ENCODE measurements at regions not wholly inside any gene's neighbourhood (a gene's known extent, or its start where the extent isn't known, plus 50 kb on each side); places are given as distances from the start of the nearest gene placed in this dataset.

DNA sequence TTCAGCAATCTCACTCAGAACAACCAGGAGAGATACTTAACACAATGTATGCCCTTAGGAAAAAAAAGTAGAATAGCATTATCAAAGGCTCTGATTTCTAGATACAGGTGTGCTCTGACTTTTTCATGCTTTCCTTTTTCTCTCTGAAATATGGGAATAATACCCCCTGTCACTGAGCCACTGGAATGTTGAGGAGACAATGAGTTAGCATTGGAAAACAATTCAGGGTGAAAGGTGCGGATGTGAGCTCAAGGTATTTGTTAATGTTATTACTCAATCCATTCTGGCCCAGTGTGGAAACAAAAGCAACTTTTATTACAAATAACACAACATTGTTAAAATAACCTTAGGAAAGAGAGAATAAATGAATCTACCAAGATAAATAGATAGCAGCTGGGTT lies 228.0 kb downstream of the IKZF2 start:
- H3K9me3 ChIP-seq (ENCODE audit: control insufficient read depth, insufficient read depth, low read depth, low read length), result no peaks in the 10 kb centered on the region
- no peaks in the 10 kb centered on the region for H3K4me1 ChIP-seq (ENCODE audit: control insufficient read depth, insufficient read depth, low read length)
- H3K4me3 ChIP-seq (ENCODE audit: low read depth, low read length), result no peak overlapping the region
- TF ChIP-seq ZNF211 (tag by site-specific recombination; IDR thresholded peaks at IDR 0.05; ENCODE audit: low read depth), result no peak
- TF ChIP-seq, protein P1, sequence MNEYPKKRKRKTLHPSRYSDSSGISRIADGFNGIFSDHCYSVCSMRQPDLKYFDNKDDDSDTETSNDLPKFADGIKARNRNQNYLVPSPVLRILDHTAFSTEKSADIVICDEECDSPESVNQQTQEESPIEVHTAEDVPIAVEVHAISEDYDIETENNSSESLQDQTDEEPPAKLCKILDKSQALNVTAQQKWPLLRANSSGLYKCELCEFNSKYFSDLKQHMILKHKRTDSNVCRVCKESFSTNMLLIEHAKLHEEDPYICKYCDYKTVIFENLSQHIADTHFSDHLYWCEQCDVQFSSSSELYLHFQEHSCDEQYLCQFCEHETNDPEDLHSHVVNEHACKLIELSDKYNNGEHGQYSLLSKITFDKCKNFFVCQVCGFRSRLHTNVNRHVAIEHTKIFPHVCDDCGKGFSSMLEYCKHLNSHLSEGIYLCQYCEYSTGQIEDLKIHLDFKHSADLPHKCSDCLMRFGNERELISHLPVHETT (tag by site-specific recombination; IDR thresholded peaks at IDR 0.05), result no peak
- TF ChIP-seq ZNF133 (tag by site-specific recombination; IDR thresholded peaks at IDR 0.05), result no peak
- no peak for TF ChIP-seq ZNF184 (tag by site-specific recombination; IDR thresholded peaks at IDR 0.05)
- POLR2A ChIA-PET, result no interaction called here
- no peaks in the 10 kb centered on the region for H3K36me3 ChIP-seq (ENCODE audit: control insufficient read depth in 2 of 2, insufficient read depth in 1 of 2, low read length in 2 of 2)
- CTCF ChIA-PET, result no interaction called here
- no peak overlapping the region for H3K27ac ChIP-seq (ENCODE audit: extremely low read depth, low read depth, low read length)

DNA sequence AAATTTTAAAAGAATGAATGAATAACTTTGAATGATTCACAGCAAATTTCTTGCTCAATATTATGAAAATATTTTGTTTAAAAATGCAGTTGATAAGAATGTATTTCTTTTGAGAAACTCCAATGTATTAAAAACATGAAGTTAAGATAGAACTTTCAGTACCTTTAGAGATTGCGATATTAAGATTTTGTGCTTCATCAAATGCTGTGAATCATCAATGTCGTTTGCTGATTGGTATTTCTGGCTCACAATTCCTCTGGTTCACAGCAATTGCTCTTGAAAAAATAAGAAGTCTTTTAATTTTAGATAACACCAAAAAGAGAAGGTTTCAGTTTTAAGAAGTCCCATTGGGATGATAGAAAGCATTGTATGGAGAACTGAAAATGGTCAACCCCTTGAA lies 228.7 kb downstream of the IKZF2 start:
- Histone ChIP-seq H3K4me1 (ENCODE audit: control insufficient read depth, insufficient read depth, low read length) (no peaks in the 10 kb centered on the region), H3K4me3 (ENCODE audit: low read depth, low read length) (no peak overlapping the region), H3K27ac (ENCODE audit: extremely low read depth, low read depth, low read length) (no peak overlapping the region), H3K36me3 (ENCODE audit: control insufficient read depth in 2 of 2, insufficient read depth in 1 of 2, low read length in 2 of 2) (no peaks in the 10 kb centered on the region), H3K9me3 (ENCODE audit: control insufficient read depth, insufficient read depth, low read depth, low read length) (no peaks in the 10 kb centered on the region)
- POLR2A ChIA-PET, result no interaction called here
- CTCF ChIA-PET, result no interaction called here
- no peak for TF ChIP-seq GLIS1 (tag by site-specific recombination; IDR thresholded peaks at IDR 0.05)
- TF ChIP-seq KLF7 (tag by site-specific recombination; IDR thresholded peaks at IDR 0.05; ENCODE audit: borderline replicate concordance), result no peak
- TF ChIP-seq, protein P2, sequence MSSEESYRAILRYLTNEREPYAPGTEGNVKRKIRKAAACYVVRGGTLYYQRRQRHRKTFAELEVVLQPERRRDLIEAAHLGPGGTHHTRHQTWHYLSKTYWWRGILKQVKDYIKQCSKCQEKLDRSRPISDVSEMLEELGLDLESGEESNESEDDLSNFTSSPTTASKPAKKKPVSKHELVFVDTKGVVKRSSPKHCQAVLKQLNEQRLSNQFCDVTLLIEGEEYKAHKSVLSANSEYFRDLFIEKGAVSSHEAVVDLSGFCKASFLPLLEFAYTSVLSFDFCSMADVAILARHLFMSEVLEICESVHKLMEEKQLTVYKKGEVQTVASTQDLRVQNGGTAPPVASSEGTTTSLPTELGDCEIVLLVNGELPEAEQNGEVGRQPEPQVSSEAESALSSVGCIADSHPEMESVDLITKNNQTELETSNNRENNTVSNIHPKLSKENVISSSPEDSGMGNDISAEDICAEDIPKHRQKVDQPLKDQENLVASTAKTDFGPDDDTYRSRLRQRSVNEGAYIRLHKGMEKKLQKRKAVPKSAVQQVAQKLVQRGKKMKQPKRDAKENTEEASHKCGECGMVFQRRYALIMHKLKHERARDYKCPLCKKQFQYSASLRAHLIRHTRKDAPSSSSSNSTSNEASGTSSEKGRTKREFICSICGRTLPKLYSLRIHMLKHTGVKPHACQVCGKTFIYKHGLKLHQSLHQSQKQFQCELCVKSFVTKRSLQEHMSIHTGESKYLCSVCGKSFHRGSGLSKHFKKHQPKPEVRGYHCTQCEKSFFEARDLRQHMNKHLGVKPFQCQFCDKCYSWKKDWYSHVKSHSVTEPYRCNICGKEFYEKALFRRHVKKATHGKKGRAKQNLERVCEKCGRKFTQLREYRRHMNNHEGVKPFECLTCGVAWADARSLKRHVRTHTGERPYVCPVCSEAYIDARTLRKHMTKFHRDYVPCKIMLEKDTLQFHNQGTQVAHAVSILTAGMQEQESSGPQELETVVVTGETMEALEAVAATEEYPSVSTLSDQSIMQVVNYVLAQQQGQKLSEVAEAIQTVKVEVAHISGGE (tag by site-specific recombination; conservative IDR thresholded peaks at IDR 0.05; ENCODE audit: low read depth), result no peak
- no peak for TF ChIP-seq YY2 (tag by site-specific recombination; IDR thresholded peaks at IDR 0.05)

DNA sequence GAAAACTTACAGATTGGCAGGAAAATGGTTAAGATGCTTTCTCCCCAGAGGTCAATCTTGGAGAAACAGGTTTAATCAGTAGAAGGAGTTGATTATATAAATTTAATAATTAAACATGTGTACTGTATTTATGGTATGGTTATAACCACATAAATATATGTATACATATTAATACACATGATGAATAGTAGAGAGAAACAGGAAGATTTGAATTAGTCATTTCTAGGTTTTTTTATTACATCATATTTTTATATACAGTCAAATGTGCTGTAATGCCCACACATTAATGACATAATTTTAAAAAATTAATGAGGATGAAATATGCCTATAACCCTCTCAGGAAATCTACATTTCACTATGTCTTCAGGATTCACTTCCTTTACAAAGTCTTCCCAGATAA lies 229.7 kb downstream of the IKZF2 start:
- H3K4me3 ChIP-seq (ENCODE audit: low read depth, low read length), result no peak overlapping the region
- no peaks in the 10 kb centered on the region for H3K36me3 ChIP-seq (ENCODE audit: control insufficient read depth in 2 of 2, insufficient read depth in 1 of 2, low read length in 2 of 2)
- H3K27ac ChIP-seq (ENCODE audit: extremely low read depth, low read depth, low read length), result no peak overlapping the region
- POLR2A ChIA-PET, result no interaction called here
- TF ChIP-seq, protein P3, sequence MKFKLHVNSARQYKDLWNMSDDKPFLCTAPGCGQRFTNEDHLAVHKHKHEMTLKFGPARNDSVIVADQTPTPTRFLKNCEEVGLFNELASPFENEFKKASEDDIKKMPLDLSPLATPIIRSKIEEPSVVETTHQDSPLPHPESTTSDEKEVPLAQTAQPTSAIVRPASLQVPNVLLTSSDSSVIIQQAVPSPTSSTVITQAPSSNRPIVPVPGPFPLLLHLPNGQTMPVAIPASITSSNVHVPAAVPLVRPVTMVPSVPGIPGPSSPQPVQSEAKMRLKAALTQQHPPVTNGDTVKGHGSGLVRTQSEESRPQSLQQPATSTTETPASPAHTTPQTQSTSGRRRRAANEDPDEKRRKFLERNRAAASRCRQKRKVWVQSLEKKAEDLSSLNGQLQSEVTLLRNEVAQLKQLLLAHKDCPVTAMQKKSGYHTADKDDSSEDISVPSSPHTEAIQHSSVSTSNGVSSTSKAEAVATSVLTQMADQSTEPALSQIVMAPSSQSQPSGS (tag by site-specific recombination; IDR thresholded peaks at IDR 0.05; ENCODE audit: low read depth), result 0 out of 2 replicates have a peak, but pooled peaks have one; percentile 16
- no peak for TF ChIP-seq ZNF555 (tag by site-specific recombination; conservative IDR thresholded peaks at IDR 0.05)
- no peaks in the 10 kb centered on the region for H3K4me1 ChIP-seq (ENCODE audit: control insufficient read depth, insufficient read depth, low read length)
- CTCF ChIA-PET, result no interaction called here
- H3K9me3 ChIP-seq (ENCODE audit: control insufficient read depth, insufficient read depth, low read depth, low read length), result no peaks in the 10 kb centered on the region

DNA sequence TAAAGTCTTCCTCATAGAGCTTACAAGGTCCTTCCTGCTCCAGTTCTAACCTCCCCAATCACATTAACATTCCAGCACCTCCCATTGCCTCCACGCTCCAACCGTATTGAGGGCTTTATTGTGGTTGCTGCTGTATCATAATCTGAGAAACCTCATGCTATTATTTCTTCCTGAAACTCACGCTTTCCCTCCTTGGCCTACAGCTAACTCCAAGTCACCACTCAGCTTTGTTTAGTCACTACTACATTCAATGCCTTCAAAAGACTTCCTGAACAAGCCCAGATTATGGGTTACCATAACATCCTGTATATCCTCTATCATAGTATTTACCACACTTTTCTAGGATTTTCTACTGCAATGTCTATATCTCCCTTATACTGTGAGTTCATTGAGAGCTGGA lies 230.4 kb downstream of the IKZF2 start:
- no peaks in the 10 kb centered on the region for H3K4me1 ChIP-seq (ENCODE audit: control insufficient read depth, insufficient read depth, low read length)
- H3K9me3 ChIP-seq (ENCODE audit: control insufficient read depth, insufficient read depth, low read depth, low read length), result no peaks in the 10 kb centered on the region
- ChIA-PET POLR2A (no interaction called here), CTCF (no interaction called here)
- no peak overlapping the region for H3K27ac ChIP-seq (ENCODE audit: extremely low read depth, low read depth, low read length)
- H3K36me3 ChIP-seq (ENCODE audit: control insufficient read depth in 2 of 2, insufficient read depth in 1 of 2, low read length in 2 of 2), result no peaks in the 10 kb centered on the region
- H3K4me3 ChIP-seq (ENCODE audit: low read depth, low read length), result no peak overlapping the region
- TF ChIP-seq ZNF146 (tag by site-specific recombination; IDR thresholded peaks at IDR 0.05) (no peak), ZNF76 (tag by site-specific recombination; IDR thresholded peaks at IDR 0.05; ENCODE audit: borderline replicate concordance, low read depth) (no peak), ZNF701 (tag by site-specific recombination; IDR thresholded peaks at IDR 0.05) (no peak), KLF8 (tag by site-specific recombination; IDR thresholded peaks at IDR 0.05) (no peak), OSR2 (tag by site-specific recombination; IDR thresholded peaks at IDR 0.05) (no peak)
- TF ChIP-seq, protein P4, sequence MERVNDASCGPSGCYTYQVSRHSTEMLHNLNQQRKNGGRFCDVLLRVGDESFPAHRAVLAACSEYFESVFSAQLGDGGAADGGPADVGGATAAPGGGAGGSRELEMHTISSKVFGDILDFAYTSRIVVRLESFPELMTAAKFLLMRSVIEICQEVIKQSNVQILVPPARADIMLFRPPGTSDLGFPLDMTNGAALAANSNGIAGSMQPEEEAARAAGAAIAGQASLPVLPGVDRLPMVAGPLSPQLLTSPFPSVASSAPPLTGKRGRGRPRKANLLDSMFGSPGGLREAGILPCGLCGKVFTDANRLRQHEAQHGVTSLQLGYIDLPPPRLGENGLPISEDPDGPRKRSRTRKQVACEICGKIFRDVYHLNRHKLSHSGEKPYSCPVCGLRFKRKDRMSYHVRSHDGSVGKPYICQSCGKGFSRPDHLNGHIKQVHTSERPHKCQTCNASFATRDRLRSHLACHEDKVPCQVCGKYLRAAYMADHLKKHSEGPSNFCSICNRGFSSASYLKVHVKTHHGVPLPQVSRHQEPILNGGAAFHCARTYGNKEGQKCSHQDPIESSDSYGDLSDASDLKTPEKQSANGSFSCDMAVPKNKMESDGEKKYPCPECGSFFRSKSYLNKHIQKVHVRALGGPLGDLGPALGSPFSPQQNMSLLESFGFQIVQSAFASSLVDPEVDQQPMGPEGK (tag by site-specific recombination; IDR thresholded peaks at IDR 0.05), result no peak
- TF ChIP-seq, protein P5, sequence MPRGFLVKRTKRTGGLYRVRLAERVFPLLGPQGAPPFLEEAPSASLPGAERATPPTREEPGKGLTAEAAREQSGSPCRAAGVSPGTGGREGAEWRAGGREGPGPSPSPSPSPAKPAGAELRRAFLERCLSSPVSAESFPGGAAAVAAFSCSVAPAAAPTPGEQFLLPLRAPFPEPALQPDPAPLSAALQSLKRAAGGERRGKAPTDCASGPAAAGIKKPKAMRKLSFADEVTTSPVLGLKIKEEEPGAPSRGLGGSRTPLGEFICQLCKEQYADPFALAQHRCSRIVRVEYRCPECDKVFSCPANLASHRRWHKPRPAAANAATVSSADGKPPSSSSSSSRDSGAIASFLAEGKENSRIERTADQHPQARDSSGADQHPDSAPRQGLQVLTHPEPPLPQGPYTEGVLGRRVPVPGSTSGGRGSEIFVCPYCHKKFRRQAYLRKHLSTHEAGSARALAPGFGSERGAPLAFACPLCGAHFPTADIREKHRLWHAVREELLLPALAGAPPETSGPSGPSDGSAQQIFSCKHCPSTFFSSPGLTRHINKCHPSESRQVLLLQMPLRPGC (tag by site-specific recombination; IDR thresholded peaks at IDR 0.05), result no peak

All from HEK293 (cell line).